Inflammatory macrophage treated with lipopolysaccharide for 4 hours (primary cell): ENCODE measurements at regions not wholly inside any gene's neighbourhood (a gene's known extent, or its start where the extent isn't known, plus 50 kb on each side); places are given as distances from the start of the nearest gene placed in this dataset.

Source experiments
- DNase-seq: peaks from one replicate; pipeline ENCODE4 v3.0.0-alpha.2; 2020

GRCh38 chr15:93706495-93707292 is 524.7 kb upstream of the MCTP2 start:
- DNase-seq, result no peak

- no peak for DNase-seq
These were observed 525.5 kb upstream of the MCTP2 start for GRCh38 chr15:93705753-93706455.

GRCh38 chr15:93703092-93703739 is 528.1 kb upstream of the MCTP2 start:
- no peak for DNase-seq

- DNase-seq, result no peak
These were observed 531.3 kb upstream of the MCTP2 start for GRCh38 chr15:93700051-93700450.

- no peak for DNase-seq
These were observed 537.3 kb upstream of the MCTP2 start for GRCh38 chr15:93694033-93694432.

GRCh38 chr15:93683651-93684050 is 547.7 kb upstream of the MCTP2 start:
- no peak for DNase-seq

GRCh38 chr15:93671387-93671943 is 559.9 kb upstream of the MCTP2 start:
- DNase-seq, result no peak

GRCh38 chr15:93670931-93671330 is 560.4 kb upstream of the MCTP2 start:
- DNase-seq, result no peak

- DNase-seq, result no peak
These were observed 567.0 kb upstream of the MCTP2 start for GRCh38 chr15:93664213-93664956.

GRCh38 chr15:93662162-93662885 is 569.0 kb upstream of the MCTP2 start:
- DNase-seq, result no peak

GRCh38 chr15:93658026-93658816 is 569.2 kb upstream of the RGMA start:
- no peak for DNase-seq

GRCh38 chr15:93656041-93656440 is 567.0 kb upstream of the RGMA start:
- no peak for DNase-seq

- no peak for DNase-seq
These were observed 560.8 kb upstream of the RGMA start for GRCh38 chr15:93649691-93650235.

GRCh38 chr15:93646193-93646592 is 557.2 kb upstream of the RGMA start:
- no peak for DNase-seq

- DNase-seq, result no peak
These were observed 556.6 kb upstream of the RGMA start for GRCh38 chr15:93645594-93645993.

GRCh38 chr15:93644595-93644994 is 555.6 kb upstream of the RGMA start:
- no peak for DNase-seq

GRCh38 chr15:93640411-93640962 is 551.5 kb upstream of the RGMA start:
- DNase-seq, result no peak

- DNase-seq, result no peak
These were observed 543.1 kb upstream of the RGMA start for GRCh38 chr15:93631958-93632618.

GRCh38 chr15:93619597-93619996 is 530.6 kb upstream of the RGMA start:
- no peak for DNase-seq

GRCh38 chr15:93617443-93617842 is 528.4 kb upstream of the RGMA start:
- no peak for DNase-seq
